ENCODE measurements at regions not wholly inside any gene's neighbourhood (a gene's known extent, or its start where the extent isn't known, plus 50 kb on each side); places are given as distances from the start of the nearest gene placed in this dataset.

- no peak overlapping the region for H3K4me3 ChIP-seq (ENCODE audit: low read depth, low read length)
- in situ Hi-C loops (cut with HindIII; ENCODE audit: low sequenced_read_pairs) = no loop called here
- DNase-seq (ENCODE audit: low read depth) = no peak
- TF ChIP-seq CTCF (IDR thresholded peaks at IDR 0.05; ENCODE audit: low read depth, low read length, missing control alignments) = no peak
Measured at GRCh38 chr12:76156726-76157125, 72.2 kb upstream of the NAP1L1 start.

- DNase-seq (ENCODE audit: low read depth) = no peak
- no peak for TF ChIP-seq CTCF (IDR thresholded peaks at IDR 0.05; ENCODE audit: low read depth, low read length, missing control alignments)
- in situ Hi-C loops (cut with HindIII; ENCODE audit: low sequenced_read_pairs) = no loop called here
- H3K4me3 ChIP-seq (ENCODE audit: low read depth, low read length) = no peak overlapping the region
Measured at GRCh38 chr12:76156314-76156713, 71.8 kb upstream of the NAP1L1 start.

- in situ Hi-C loops (cut with HindIII; ENCODE audit: low sequenced_read_pairs) = no loop called here
- no peak for DNase-seq (ENCODE audit: low read depth)
- H3K4me3 ChIP-seq (ENCODE audit: low read depth, low read length) = no peak overlapping the region
- no peak for TF ChIP-seq CTCF (IDR thresholded peaks at IDR 0.05; ENCODE audit: low read depth, low read length, missing control alignments)
Measured at GRCh38 chr12:76155157-76155670, 70.7 kb upstream of the NAP1L1 start.

- no peak for DNase-seq (ENCODE audit: low read depth)
- in situ Hi-C loops (cut with HindIII; ENCODE audit: low sequenced_read_pairs) = no loop called here
- no peak for TF ChIP-seq CTCF (IDR thresholded peaks at IDR 0.05; ENCODE audit: low read depth, low read length, missing control alignments)
- no peak overlapping the region for H3K4me3 ChIP-seq (ENCODE audit: low read depth, low read length)
Measured at GRCh38 chr12:76153616-76154015, 69.1 kb upstream of the NAP1L1 start.

GRCh38 chr12:76152181-76152807 is 67.8 kb upstream of the NAP1L1 start:
- no peak for DNase-seq (ENCODE audit: low read depth)
- H3K4me3 ChIP-seq (ENCODE audit: low read depth, low read length) = no peak overlapping the region
- TF ChIP-seq CTCF (IDR thresholded peaks at IDR 0.05; ENCODE audit: low read depth, low read length, missing control alignments) = no peak
- in situ Hi-C loops (cut with HindIII; ENCODE audit: low sequenced_read_pairs) = no loop called here

GRCh38 chr12:76144245-76144549 is 59.7 kb upstream of the NAP1L1 start:
- DNase-seq (ENCODE audit: low read depth) = no peak
- H3K4me3 ChIP-seq (ENCODE audit: low read depth, low read length) = no peak overlapping the region
- TF ChIP-seq CTCF (IDR thresholded peaks at IDR 0.05; ENCODE audit: low read depth, low read length, missing control alignments) = no peak
- in situ Hi-C loops (cut with HindIII; ENCODE audit: low sequenced_read_pairs) = no loop called here
